Loucy (cell line): ENCODE measurements at regions not wholly inside any gene's neighbourhood (a gene's known extent, or its start where the extent isn't known, plus 50 kb on each side); places are given as distances from the start of the nearest gene placed in this dataset.

Experiments used
- H2AFZ ChIP-seq: fragments of 200-600 bp; sonication (generic); 2 replicates; pipeline ENCODE4 v1.6.0; 2016; ENCODE audit warnings: antibody characterized with exemption, mild to moderate bottlenecking, low read length, moderate library complexity
- H3F3A ChIP-seq: fragments of 200-600 bp; 2 replicates; pipeline ENCODE4 v1.6.0; 2016; ENCODE audit warnings: antibody characterized with exemption, low read depth, mild to moderate bottlenecking
- H3K27me3 ChIP-seq: fragments of 200-600 bp; sonication (generic); 2 replicates; pipeline ENCODE4 v1.6.1; 2014; ENCODE audit warnings: low read length, mild to moderate bottlenecking; ENCODE audit not compliant: insufficient read depth, poor library complexity, severe bottlenecking
- H3K36me3 ChIP-seq: fragments of 200-600 bp; sonication (generic); 2 replicates; pipeline ENCODE4 v1.6.1; 2016; ENCODE audit warnings: low read length; ENCODE audit not compliant: insufficient read depth
- H3K4me1 ChIP-seq: fragments of 200-600 bp; sonication (generic); 2 replicates; pipeline ENCODE4 v1.5.1; 2014; ENCODE audit warnings: low read length, mild to moderate bottlenecking; ENCODE audit not compliant: insufficient read depth, poor library complexity, severe bottlenecking
- H3K4me2 ChIP-seq: fragments of 200-600 bp; sonication (generic); 2 replicates; pipeline ENCODE4 v1.6.0; 2014; ENCODE audit warnings: antibody characterized with exemption, low read length, low read depth, mild to moderate bottlenecking; ENCODE audit not compliant: poor library complexity, severe bottlenecking
- H3K4me3 ChIP-seq: fragments of 200-600 bp; sonication (generic); 2 replicates; pipeline ENCODE4 v1.5.1; 2014; ENCODE audit warnings: low read length, mild to moderate bottlenecking, mixed read lengths; ENCODE audit not compliant: poor library complexity, severe bottlenecking
- H3K79me2 ChIP-seq: fragments of 200-600 bp; sonication (generic); 2 replicates; pipeline ENCODE4 v1.6.1; 2014; ENCODE audit warnings: low read length; ENCODE audit not compliant: insufficient read depth
- H3K9ac ChIP-seq: fragments of 200-600 bp; sonication (generic); 2 replicates; pipeline ENCODE4 v1.6.0; 2014; ENCODE audit warnings: mild to moderate bottlenecking, low read depth, low read length, moderate library complexity; ENCODE audit not compliant: poor library complexity, severe bottlenecking
- H3K9me2 ChIP-seq: fragments of 200-600 bp; sonication (generic); replicated peaks from 2 replicates; pipeline ENCODE4 v1.6.1; 2016; ENCODE audit warnings: low read depth, low read length, mixed read lengths
- H3K9me3 ChIP-seq: fragments of 200-600 bp; sonication (generic); 2 replicates; pipeline ENCODE4 v1.6.1; 2014; ENCODE audit warnings: mild to moderate bottlenecking, antibody characterized with exemption, low read length, low read depth; ENCODE audit not compliant: insufficient read depth
- H4K20me1 ChIP-seq: fragments of 200-600 bp; sonication (generic); 2 replicates; pipeline ENCODE4 v1.6.0; 2014; ENCODE audit warnings: antibody characterized with exemption, low read length, mild to moderate bottlenecking; ENCODE audit not compliant: insufficient read depth, poor library complexity, severe bottlenecking
- EZH2phosphoT487 ChIP-seq: fragments of 200-600 bp; IDR thresholded peaks from 2 replicates; pipeline ENCODE4 v1.6.1; 2018; ENCODE audit warnings: antibody characterized with exemption, mild to moderate bottlenecking, moderate library complexity, borderline replicate concordance
- TF ChIP-seq, protein P1 (sequence below): fragments of 200-600 bp; sonication (generic); conservative IDR thresholded peaks from 2 replicates; pipeline ENCODE4 v1.5.1; 2014; ENCODE audit warnings: mild to moderate bottlenecking, antibody characterized with exemption, low read length

GRCh38 chr5:117638581-117638980 lies 1064.0 kb upstream of the SEMA6A start:
- Histone ChIP-seq H3K9ac (no peak overlapping the region), H2AFZ (no peak overlapping the region), H3K9me3 (no peaks in the 10 kb centered on the region), H4K20me1 (no peaks in the 10 kb centered on the region), H3K27me3 (no peaks in the 10 kb centered on the region), H3K36me3 (no peaks in the 10 kb centered on the region), H3K4me2 (no peak overlapping the region), H3K4me1 (no peaks in the 10 kb centered on the region), H3K9me2 (no peaks in the 10 kb centered on the region), H3F3A (no peaks in the 10 kb centered on the region), H3K79me2 (no peaks in the 10 kb centered on the region), H3K4me3 (no peak overlapping the region)
- TF ChIP-seq, protein P1, sequence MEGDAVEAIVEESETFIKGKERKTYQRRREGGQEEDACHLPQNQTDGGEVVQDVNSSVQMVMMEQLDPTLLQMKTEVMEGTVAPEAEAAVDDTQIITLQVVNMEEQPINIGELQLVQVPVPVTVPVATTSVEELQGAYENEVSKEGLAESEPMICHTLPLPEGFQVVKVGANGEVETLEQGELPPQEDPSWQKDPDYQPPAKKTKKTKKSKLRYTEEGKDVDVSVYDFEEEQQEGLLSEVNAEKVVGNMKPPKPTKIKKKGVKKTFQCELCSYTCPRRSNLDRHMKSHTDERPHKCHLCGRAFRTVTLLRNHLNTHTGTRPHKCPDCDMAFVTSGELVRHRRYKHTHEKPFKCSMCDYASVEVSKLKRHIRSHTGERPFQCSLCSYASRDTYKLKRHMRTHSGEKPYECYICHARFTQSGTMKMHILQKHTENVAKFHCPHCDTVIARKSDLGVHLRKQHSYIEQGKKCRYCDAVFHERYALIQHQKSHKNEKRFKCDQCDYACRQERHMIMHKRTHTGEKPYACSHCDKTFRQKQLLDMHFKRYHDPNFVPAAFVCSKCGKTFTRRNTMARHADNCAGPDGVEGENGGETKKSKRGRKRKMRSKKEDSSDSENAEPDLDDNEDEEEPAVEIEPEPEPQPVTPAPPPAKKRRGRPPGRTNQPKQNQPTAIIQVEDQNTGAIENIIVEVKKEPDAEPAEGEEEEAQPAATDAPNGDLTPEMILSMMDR = no peak
- TF ChIP-seq EZH2phosphoT487 = no peak

DNA sequence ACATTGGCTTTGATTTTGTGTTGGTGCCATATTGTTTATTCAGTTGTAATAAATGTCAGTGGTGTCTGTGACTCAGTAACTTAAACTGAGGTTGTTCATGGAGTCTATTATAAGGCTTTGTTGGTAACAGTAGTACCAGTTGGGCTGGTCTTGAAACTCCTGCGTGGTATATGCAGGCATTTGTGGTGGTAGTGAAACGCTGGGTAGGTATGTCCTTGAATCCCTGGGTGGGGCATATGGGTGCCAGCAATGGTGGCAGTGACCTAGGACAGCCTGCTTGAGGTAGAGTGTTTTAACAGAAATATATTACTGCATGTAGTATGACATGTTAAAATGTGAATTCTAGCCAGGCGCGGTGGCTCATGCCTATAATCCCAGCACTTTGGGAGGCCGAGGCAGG lies 1058.5 kb upstream of the SEMA6A start:
- no peak overlapping the region for H3K4me2 ChIP-seq
- H3K9me2 ChIP-seq = no peaks in the 10 kb centered on the region
- no peaks in the 10 kb centered on the region for H3K4me1 ChIP-seq
- no peaks in the 10 kb centered on the region for H3K36me3 ChIP-seq
- H3K4me3 ChIP-seq = no peak overlapping the region
- no peaks in the 10 kb centered on the region for H3F3A ChIP-seq
- no peaks in the 10 kb centered on the region for H4K20me1 ChIP-seq
- H2AFZ ChIP-seq = no peak overlapping the region
- H3K9me3 ChIP-seq = no peaks in the 10 kb centered on the region
- H3K9ac ChIP-seq = no peak overlapping the region
- no peaks in the 10 kb centered on the region for H3K27me3 ChIP-seq
- no peak for TF ChIP-seq EZH2phosphoT487
- TF ChIP-seq, protein P1 = no peak
- no peaks in the 10 kb centered on the region for H3K79me2 ChIP-seq

DNA sequence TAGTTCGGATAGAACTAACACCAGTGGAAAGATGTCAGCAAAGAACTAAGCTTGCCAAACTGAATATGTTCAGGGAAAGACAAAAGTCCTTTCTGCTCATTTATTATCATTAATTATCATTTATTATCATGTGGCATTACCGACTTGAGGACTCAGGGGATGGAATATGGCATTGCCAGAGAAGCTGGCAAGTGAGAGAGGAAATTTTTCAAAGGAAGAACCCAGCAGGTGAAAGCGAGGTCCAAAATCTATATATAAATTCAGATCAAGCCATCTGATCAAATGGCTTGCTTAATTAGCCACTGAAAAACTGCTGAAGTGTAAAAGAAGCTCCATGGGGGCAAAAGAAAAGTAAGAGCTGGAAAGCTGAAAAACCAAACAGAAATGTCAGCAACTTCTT lies 1049.6 kb upstream of the SEMA6A start:
- no peaks in the 10 kb centered on the region for H4K20me1 ChIP-seq
- H3K79me2 ChIP-seq = no peaks in the 10 kb centered on the region
- no peaks in the 10 kb centered on the region for H3K36me3 ChIP-seq
- no peaks in the 10 kb centered on the region for H3F3A ChIP-seq
- no peak overlapping the region for H3K4me2 ChIP-seq
- no peaks in the 10 kb centered on the region for H3K4me1 ChIP-seq
- TF ChIP-seq EZH2phosphoT487 = no peak
- TF ChIP-seq, protein P1 = no peak
- no peak overlapping the region for H2AFZ ChIP-seq
- H3K9me2 ChIP-seq = no peaks in the 10 kb centered on the region
- H3K4me3 ChIP-seq = no peak overlapping the region
- no peak overlapping the region for H3K9ac ChIP-seq
- no peaks in the 10 kb centered on the region for H3K27me3 ChIP-seq
- no peaks in the 10 kb centered on the region for H3K9me3 ChIP-seq
